MCF 10A (cell line): ENCODE measurements at regions not wholly inside any gene's neighbourhood (a gene's known extent, or its start where the extent isn't known, plus 50 kb on each side); places are given as distances from the start of the nearest gene placed in this dataset.

ENCODE experiments used
- BruUV-seq: library from RNA; stranded (reverse); fragments of 400-500 nt; replicated peaks from 2 replicates; lab custom pipeline; 2021; lab: Mats Ljungman, UMichigan
- CTCF ChIA-PET: fragments of 300-600 bp; sonication (Branson Sonifier 250); formaldehyde crosslinking; extraction: SDS; loops from one replicate; lab custom pipeline; 2021; ENCODE audit warnings: antibody characterized with exemption, inconsistent platforms; lab: Yijun Ruan, JAX
- POLR2A ChIA-PET: fragments of 300-600, 350-650 bp; sonication (Branson Sonifier 250); formaldehyde crosslinking; extraction: SDS; loops from one replicate; lab custom pipeline; 2020; ENCODE audit warnings: antibody characterized with exemption, inconsistent platforms; lab: Yijun Ruan, JAX
- DNase-seq: peaks from one replicate; pipeline ENCODE4 v3.0.0-alpha.2; 2018; ENCODE audit not compliant: unreplicated experiment
- H3K27ac Mint-ChIP-seq: one replicate; pipeline ENCODE4 v1.8.0; 2022; ENCODE audit warnings: mild to moderate bottlenecking, low read depth, mixed read lengths; ENCODE audit not compliant: unreplicated experiment
- H3K27me3 Mint-ChIP-seq: one replicate; pipeline ENCODE4 v1.8.0; 2022; ENCODE audit warnings: mixed read lengths; ENCODE audit not compliant: insufficient read depth, unreplicated experiment
- H3K36me3 Mint-ChIP-seq: one replicate; pipeline ENCODE4 v1.8.0; 2022; ENCODE audit warnings: mild to moderate bottlenecking, moderate library complexity, mixed read lengths; ENCODE audit not compliant: insufficient read depth, unreplicated experiment
- H3K4me1 Mint-ChIP-seq: one replicate; pipeline ENCODE4 v1.8.0; 2022; ENCODE audit warnings: mixed read lengths; ENCODE audit not compliant: insufficient read depth, unreplicated experiment
- H3K4me3 Mint-ChIP-seq: one replicate; pipeline ENCODE4 v1.8.0; 2022; ENCODE audit warnings: mild to moderate bottlenecking, moderate library complexity, mixed read lengths; ENCODE audit not compliant: unreplicated experiment
- H3K9me3 Mint-ChIP-seq: one replicate; pipeline ENCODE4 v1.8.0; 2022; ENCODE audit warnings: mixed read lengths; ENCODE audit not compliant: unreplicated experiment
- CTCF ChIP-seq: fragments of 200-600 bp; IDR thresholded peaks from one replicate; pipeline ENCODE4 v1.8.0; 2022; ENCODE audit warnings: antibody characterized with exemption, mild to moderate bottlenecking; ENCODE audit not compliant: unreplicated experiment
- intact Hi-C: fragments of 100-400 bp; cut with micrococcal nuclease; formaldehyde crosslinking; loops from 2 replicates; pipeline ENCODE4 v1.14.1; 2022

DNA sequence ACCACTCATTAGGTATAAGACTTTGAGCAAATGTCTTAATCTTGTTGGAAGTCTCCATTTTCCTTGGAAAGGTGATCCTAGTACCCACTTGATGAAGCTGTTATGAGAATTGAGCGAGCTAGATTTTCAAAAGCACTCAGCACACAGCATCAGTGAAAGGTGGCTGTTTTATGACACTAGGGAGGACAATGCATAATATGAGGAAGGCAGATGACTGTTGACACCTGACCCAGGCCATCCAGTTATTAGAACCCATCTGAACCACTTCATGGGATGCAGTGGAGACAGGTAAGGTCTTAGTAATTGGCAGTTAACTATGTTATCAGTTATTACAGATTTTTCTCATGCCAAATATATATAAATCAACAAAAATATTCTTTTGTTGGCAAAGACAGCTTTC lies 369.9 kb upstream of the PDE3A start:
- CTCF ChIA-PET = no interaction called here
- Mint-ChIP-seq H3K27ac (no peak overlapping the region), H3K27me3 (peaks cover 23% of the 10 kb centered on the region), H3K4me1 (no peaks in the 10 kb centered on the region), H3K36me3 (no peaks in the 10 kb centered on the region), H3K4me3 (no peak overlapping the region), H3K9me3 (no peaks in the 10 kb centered on the region)
- TF ChIP-seq CTCF = no peak
- intact Hi-C loops = no loop called here
- POLR2A ChIA-PET = no interaction called here
- BruUV-seq = no TSS peak
- no peak for DNase-seq

DNA sequence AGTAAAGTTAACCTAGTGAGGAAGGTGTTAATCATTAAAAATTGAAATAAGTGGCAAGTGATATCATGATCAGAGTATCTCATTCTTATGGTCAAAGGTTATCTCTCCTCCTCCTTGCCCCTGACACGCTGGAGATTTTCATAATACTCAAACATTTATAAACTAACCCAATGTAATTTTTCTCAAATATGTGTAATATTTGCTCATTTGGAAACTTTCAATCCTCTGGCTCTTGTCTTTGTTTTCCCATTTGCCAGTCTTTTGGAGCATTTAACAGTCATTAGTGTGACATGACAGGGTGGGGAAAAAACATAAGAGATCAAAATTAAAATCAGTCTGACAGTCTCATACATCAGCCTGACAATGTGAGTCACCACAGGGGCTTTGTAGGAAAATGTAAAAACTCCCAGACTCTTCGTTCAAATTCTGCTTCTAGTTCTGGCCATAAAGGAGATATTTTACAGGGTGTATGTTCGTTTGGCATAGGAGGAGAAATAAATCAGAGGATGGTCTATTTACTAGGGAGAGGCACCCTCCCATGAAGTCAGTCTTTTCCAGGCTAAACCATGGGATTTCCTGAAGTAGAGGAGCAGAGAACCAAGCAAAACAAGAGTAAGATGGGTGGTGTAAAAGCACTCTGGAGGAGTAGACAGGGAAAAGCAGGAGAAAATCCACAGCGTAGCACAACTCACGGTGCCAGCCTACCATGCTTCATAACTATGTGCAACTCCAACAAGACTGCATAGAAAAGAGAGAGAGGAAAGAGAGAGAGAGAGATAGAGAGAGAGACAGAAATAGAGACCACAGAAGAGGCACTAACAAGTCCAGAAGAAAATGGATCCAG lies 369.2 kb upstream of the PDE3A start:
- Mint-ChIP-seq H3K27me3 (peaks cover 23% of the 10 kb centered on the region), H3K36me3 (no peaks in the 10 kb centered on the region), H3K4me3 (no peak overlapping the region), H3K27ac (no peak overlapping the region), H3K4me1 (no peaks in the 10 kb centered on the region), H3K9me3 (no peaks in the 10 kb centered on the region)
- no TSS peak for BruUV-seq
- ChIA-PET POLR2A (no interaction called here), CTCF (no interaction called here)
- no peak for DNase-seq
- intact Hi-C loops = no loop called here
- no peak for TF ChIP-seq CTCF

GRCh38 chr12:19999805-20000138 lies 368.6 kb upstream of the PDE3A start:
- intact Hi-C loops = no loop called here
- BruUV-seq = no TSS peak
- H3K27ac Mint-ChIP-seq = no peak overlapping the region

More at GRCh38 chr12:19999805-20000138, 368.6 kb upstream of the PDE3A start:
- Mint-ChIP-seq H3K27me3 (peaks cover 23% of the 10 kb centered on the region), H3K9me3 (no peaks in the 10 kb centered on the region), H3K4me1 (no peaks in the 10 kb centered on the region), H3K36me3 (no peaks in the 10 kb centered on the region), H3K4me3 (no peak overlapping the region)
- ChIA-PET POLR2A (no interaction called here), CTCF (no interaction called here)
- no peak for DNase-seq
- no peak for TF ChIP-seq CTCF
